DND-41 (cell line): ENCODE measurements at regions not wholly inside any gene's neighbourhood (a gene's known extent, or its start where the extent isn't known, plus 50 kb on each side); places are given as distances from the start of the nearest gene placed in this dataset.
"Not testable (repeated sequence)": the region's sequence is repeated elsewhere in the genome, so short reads cannot be mapped to it uniquely, and the experiment has no call there.

Source experiments
- CTCF ChIP-seq: IDR thresholded peaks from 2 replicates; pipeline ENCODE4 v1.5.1; 2012; ENCODE audit warnings: borderline replicate concordance, low read length, moderate library complexity, mild to moderate bottlenecking; ENCODE audit not compliant: poor library complexity, severe bottlenecking; ENCODE audit errors: extremely low read depth
- EZH2 ChIP-seq: IDR thresholded peaks from 3 replicates; pipeline ENCODE4 v1.6.1; 2012; ENCODE audit warnings: borderline replicate concordance, low read depth, mild to moderate bottlenecking, moderate library complexity, low read length, inconsistent platforms; ENCODE audit not compliant: severe bottlenecking

GRCh38 chr3:98682391-98682790 lies 80.7 kb upstream of the ST3GAL6 start:
- not testable (repeated sequence) for TF ChIP-seq CTCF, EZH2
